GM23338 (cell line): ENCODE measurements at regions not wholly inside any gene's neighbourhood (a gene's known extent, or its start where the extent isn't known, plus 50 kb on each side); places are given as distances from the start of the nearest gene placed in this dataset.
A peak's percentile ranks its signal among the peaks of the same experiment; 100 is the strongest.

Source experiments
- ATAC-seq: fragments of 200-7000 bp; cut with Tn5 transposase; 3 replicates; pipeline ENCODE4 v1.9.1; 2020
- DNase-seq: peaks from one replicate; pipeline ENCODE4 v3.0.0-alpha.2; 2015; ENCODE audit warnings: low spot score
- H2AFZ ChIP-seq: fragments of 200-600 bp; sonication (generic); 2 replicates; pipeline ENCODE4 v1.8.0; 2016; ENCODE audit warnings: antibody characterized with exemption, mild to moderate bottlenecking, moderate library complexity
- H3F3A ChIP-seq: fragments of 200-600 bp; sonication (generic); replicated peaks from 2 replicates; pipeline ENCODE4 v1.8.0; 2017; ENCODE audit warnings: antibody characterized with exemption, mixed run types, low read depth
- H3K27ac ChIP-seq: fragments of 200-600 bp; sonication (generic); 2 replicates; pipeline ENCODE4 v1.6.1; 2016; ENCODE audit warnings: low read depth
- H3K27me3 ChIP-seq: fragments of 200-600 bp; sonication (generic); 2 replicates; pipeline ENCODE4 v1.8.0; 2016; ENCODE audit warnings: mild to moderate bottlenecking, mixed run types, moderate library complexity; ENCODE audit not compliant: insufficient read depth
- H3K36me3 ChIP-seq: fragments of 200-600 bp; sonication (generic); 2 replicates; pipeline ENCODE4 v1.8.0; 2016; ENCODE audit warnings: mild to moderate bottlenecking; ENCODE audit not compliant: insufficient read depth
- H3K4me1 ChIP-seq: fragments of 200-600 bp; sonication (generic); 2 replicates; pipeline ENCODE4 v1.8.0; 2016; ENCODE audit warnings: mild to moderate bottlenecking, moderate library complexity; ENCODE audit not compliant: insufficient read depth
- H3K4me2 ChIP-seq: fragments of 200-600 bp; sonication (generic); 2 replicates; pipeline ENCODE4 v1.7.1; 2017; ENCODE audit warnings: mixed run types
- H3K4me3 ChIP-seq: fragments of 200-600 bp; sonication (generic); 2 replicates; pipeline ENCODE4 v1.6.1; 2016; ENCODE audit warnings: mixed run types
- H3K79me2 ChIP-seq: fragments of 200-600 bp; sonication (generic); replicated peaks from 2 replicates; pipeline ENCODE4 v1.8.0; 2017; ENCODE audit warnings: mild to moderate bottlenecking; ENCODE audit not compliant: insufficient read depth
- H3K9me2 ChIP-seq: fragments of 200-600 bp; sonication (generic); 2 replicates; pipeline ENCODE4 v1.8.0; 2017; ENCODE audit not compliant: insufficient read depth
- H4K20me1 ChIP-seq: fragments of 200-600 bp; sonication (generic); replicated peaks from 2 replicates; pipeline ENCODE4 v1.8.0; 2017; ENCODE audit warnings: mild to moderate bottlenecking; ENCODE audit not compliant: insufficient read depth
- H3K27ac Mint-ChIP-seq: 2 replicates; pipeline ENCODE4 v1.8.0; 2020; ENCODE audit warnings: inconsistent platforms, mild to moderate bottlenecking, moderate library complexity, mixed read lengths
- H3K27me3 Mint-ChIP-seq: 3 replicates; pipeline ENCODE4 v1.8.0; 2022; ENCODE audit warnings: low read depth, mild to moderate bottlenecking, moderate library complexity, mixed read lengths, inconsistent platforms; ENCODE audit not compliant: insufficient read depth, poor library complexity
- H3K36me3 Mint-ChIP-seq: 3 replicates; pipeline ENCODE4 v1.8.0; 2021; ENCODE audit warnings: low read depth, mild to moderate bottlenecking, inconsistent platforms, moderate library complexity, mixed read lengths
- H3K4me1 Mint-ChIP-seq: 3 replicates; pipeline ENCODE4 v1.8.0; 2020; ENCODE audit warnings: mild to moderate bottlenecking, inconsistent platforms, mixed read lengths
- H3K4me3 Mint-ChIP-seq: 3 replicates; pipeline ENCODE4 v1.8.0; 2021; ENCODE audit warnings: moderate library complexity, mild to moderate bottlenecking, inconsistent platforms, mixed read lengths
- H3K9me3 Mint-ChIP-seq: 3 replicates; pipeline ENCODE4 v1.8.0; 2020; ENCODE audit warnings: moderate library complexity, mild to moderate bottlenecking, inconsistent platforms, mixed read lengths
- CREB1 ChIP-seq: fragments of 250-450 bp; sonication (Bioruptor Pico); IDR thresholded peaks from 2 replicates; pipeline ENCODE4 v1.5.0; 2020; ENCODE audit warnings: low read depth, mild to moderate bottlenecking, moderate library complexity
- ETS1 ChIP-seq: IDR thresholded peaks from 2 replicates; pipeline ENCODE4 v1.6.1; 2016; ENCODE audit warnings: antibody characterized with exemption
- EZH2 ChIP-seq: fragments of 200-600 bp; sonication (generic); IDR thresholded peaks from one replicate; pipeline ENCODE4 v1.8.0; 2017; ENCODE audit warnings: antibody characterized with exemption, mild to moderate bottlenecking, low read depth; ENCODE audit not compliant: unreplicated experiment
- EZH2phosphoT487 ChIP-seq: fragments of 200-600 bp; sonication (generic); IDR thresholded peaks from one replicate; pipeline ENCODE4 v1.8.1; 2018; ENCODE audit warnings: antibody characterized with exemption; ENCODE audit not compliant: unreplicated experiment
- JUNB ChIP-seq: IDR thresholded peaks from one replicate; pipeline ENCODE4 v1.6.1; 2016; ENCODE audit warnings: antibody characterized with exemption; ENCODE audit not compliant: unreplicated experiment
- NANOG ChIP-seq: IDR thresholded peaks from 2 replicates; pipeline ENCODE4 v1.6.1; 2016; ENCODE audit warnings: antibody characterized with exemption, borderline replicate concordance
- REST ChIP-seq: IDR thresholded peaks from one replicate; pipeline ENCODE4 v1.6.1; 2018; ENCODE audit warnings: antibody characterized with exemption; ENCODE audit not compliant: unreplicated experiment
- STAT1 ChIP-seq: IDR thresholded peaks from one replicate; pipeline ENCODE4 v1.6.1; 2016; ENCODE audit warnings: antibody characterized with exemption; ENCODE audit not compliant: unreplicated experiment
- ZNF114 ChIP-seq: fragments of 250-450 bp; sonication (Bioruptor Pico); IDR thresholded peaks from 2 replicates; pipeline ENCODE4 v1.5.0; 2020; ENCODE audit warnings: mild to moderate bottlenecking, moderate library complexity
- ZNF462 ChIP-seq: fragments of 250-450 bp; sonication (Bioruptor Pico); IDR thresholded peaks from 2 replicates; pipeline ENCODE4 v1.5.0; 2020; ENCODE audit warnings: mild to moderate bottlenecking, moderate library complexity

GRCh38 chr2:56018267-56018666 lies 94.7 kb upstream of the EFEMP1 start:
- H3K9me3 Mint-ChIP-seq, result no peaks in the 10 kb centered on the region
- H3K4me1 ChIP-seq, result no peaks in the 10 kb centered on the region
- H3K4me1 Mint-ChIP-seq, result peaks cover 16% of the 10 kb centered on the region; the same call in 2 of the 3 replicates
- H3K9me2 ChIP-seq, result no peaks in the 10 kb centered on the region
- no peak overlapping the region for H3K4me3 ChIP-seq
- H3K27ac ChIP-seq, result no peak overlapping the region
- H3K36me3 ChIP-seq, result no peaks in the 10 kb centered on the region
- no peak for DNase-seq
- no peaks in the 10 kb centered on the region for H3K36me3 Mint-ChIP-seq
- no peaks in the 10 kb centered on the region for H3K27me3 ChIP-seq
- no peak overlapping the region for H3K4me2 ChIP-seq
- no peaks in the 10 kb centered on the region for H3K79me2 ChIP-seq
- H3K27me3 Mint-ChIP-seq, result no peaks in the 10 kb centered on the region
- no peaks in the 10 kb centered on the region for H4K20me1 ChIP-seq
- TF ChIP-seq NANOG (no peak), ETS1 (no peak), EZH2 (no peak), JUNB (no peak), EZH2phosphoT487 (no peak), REST (no peak), STAT1 (no peak), ZNF114 (no peak), ZNF462 (no peak), CREB1 (CRISPR knock-in tag) (no peak)
- no peak for ATAC-seq
- no peak overlapping the region for H3K27ac Mint-ChIP-seq
- H3F3A ChIP-seq, result no peaks in the 10 kb centered on the region
- no peak overlapping the region for H3K4me3 Mint-ChIP-seq
- peak overlapping the region; percentile 18; the same call in 1 of the 2 replicates for H2AFZ ChIP-seq
